Neural crest cell (in vitro differentiated cells): ENCODE measurements at regions not wholly inside any gene's neighbourhood (a gene's known extent, or its start where the extent isn't known, plus 50 kb on each side); places are given as distances from the start of the nearest gene placed in this dataset.
A peak's percentile ranks its signal among the peaks of the same experiment; 100 is the strongest.
"Not testable (repeated sequence)": the region's sequence is repeated elsewhere in the genome, so short reads cannot be mapped to it uniquely, and the experiment has no call there.

ENCODE experiments used
- DNase-seq: peaks from one replicate; pipeline ENCODE4 v3.0.0; 2021; ENCODE audit warnings: low read depth, mixed read lengths, low spot score
- H3K27ac Mint-ChIP-seq: one replicate; pipeline ENCODE4 v1.8.0; 2021; ENCODE audit warnings: mild to moderate bottlenecking, mixed read lengths; ENCODE audit not compliant: unreplicated experiment
- H3K27me3 Mint-ChIP-seq: 2 replicates; pipeline ENCODE4 v1.8.0; 2021; ENCODE audit warnings: low read depth, mild to moderate bottlenecking, mixed read lengths
- H3K36me3 Mint-ChIP-seq: 2 replicates; pipeline ENCODE4 v1.8.0; 2021; ENCODE audit warnings: low read depth, mild to moderate bottlenecking, mixed read lengths
- H3K4me1 Mint-ChIP-seq: 2 replicates; pipeline ENCODE4 v1.8.0; 2021; ENCODE audit warnings: mixed read lengths
- H3K4me3 Mint-ChIP-seq: one replicate; pipeline ENCODE4 v1.8.0; 2021; ENCODE audit warnings: mild to moderate bottlenecking, mixed read lengths
- H3K9me3 Mint-ChIP-seq: 2 replicates; pipeline ENCODE4 v1.8.0; 2021; ENCODE audit warnings: mixed read lengths
- TF ChIP-seq, protein P1 (sequence below): fragments of 200-600 bp; sonication (generic); conservative IDR thresholded peaks from 2 replicates; pipeline ENCODE4 v1.5.0; 2021; ENCODE audit warnings: antibody characterized with exemption, mild to moderate bottlenecking

DNA sequence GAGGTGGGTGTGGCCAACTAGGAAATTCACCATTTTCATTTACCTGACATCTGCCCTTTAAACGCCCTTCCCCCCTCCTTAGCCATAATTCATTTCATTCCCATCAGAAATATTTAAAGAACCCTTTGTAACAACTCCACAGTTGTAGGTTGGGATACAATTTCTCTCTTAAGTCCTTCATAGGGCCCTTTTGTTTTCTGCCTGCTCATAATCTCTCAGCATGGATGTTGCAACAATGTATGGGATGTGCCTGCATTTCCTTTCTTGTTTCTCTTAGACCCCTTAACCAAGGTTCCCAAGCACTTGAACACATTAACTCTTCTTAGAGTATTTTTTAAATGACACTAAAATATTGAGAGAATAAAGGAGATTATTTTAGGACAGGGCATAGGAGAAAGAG, 51.7 kb upstream of the MYO10 start:
- DNase-seq: no peak
- TF ChIP-seq, protein P1, sequence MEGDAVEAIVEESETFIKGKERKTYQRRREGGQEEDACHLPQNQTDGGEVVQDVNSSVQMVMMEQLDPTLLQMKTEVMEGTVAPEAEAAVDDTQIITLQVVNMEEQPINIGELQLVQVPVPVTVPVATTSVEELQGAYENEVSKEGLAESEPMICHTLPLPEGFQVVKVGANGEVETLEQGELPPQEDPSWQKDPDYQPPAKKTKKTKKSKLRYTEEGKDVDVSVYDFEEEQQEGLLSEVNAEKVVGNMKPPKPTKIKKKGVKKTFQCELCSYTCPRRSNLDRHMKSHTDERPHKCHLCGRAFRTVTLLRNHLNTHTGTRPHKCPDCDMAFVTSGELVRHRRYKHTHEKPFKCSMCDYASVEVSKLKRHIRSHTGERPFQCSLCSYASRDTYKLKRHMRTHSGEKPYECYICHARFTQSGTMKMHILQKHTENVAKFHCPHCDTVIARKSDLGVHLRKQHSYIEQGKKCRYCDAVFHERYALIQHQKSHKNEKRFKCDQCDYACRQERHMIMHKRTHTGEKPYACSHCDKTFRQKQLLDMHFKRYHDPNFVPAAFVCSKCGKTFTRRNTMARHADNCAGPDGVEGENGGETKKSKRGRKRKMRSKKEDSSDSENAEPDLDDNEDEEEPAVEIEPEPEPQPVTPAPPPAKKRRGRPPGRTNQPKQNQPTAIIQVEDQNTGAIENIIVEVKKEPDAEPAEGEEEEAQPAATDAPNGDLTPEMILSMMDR: no peak
- peaks cover 4% of the 10 kb centered on the region for H3K27me3 Mint-ChIP-seq
- no peak overlapping the region for H3K4me3 Mint-ChIP-seq
- H3K4me1 Mint-ChIP-seq: peaks cover 53% of the 10 kb centered on the region
- H3K36me3 Mint-ChIP-seq: peaks cover 8% of the 10 kb centered on the region
- no peak overlapping the region for H3K27ac Mint-ChIP-seq
- H3K9me3 Mint-ChIP-seq: no peaks in the 10 kb centered on the region

GRCh38 chr5:16990817-16991520, 54.9 kb upstream of the MYO10 start:
- not testable (repeated sequence) for H3K36me3 Mint-ChIP-seq, H3K27ac Mint-ChIP-seq, H3K27me3 Mint-ChIP-seq, DNase-seq, H3K4me3 Mint-ChIP-seq, H3K9me3 Mint-ChIP-seq
- peaks cover 62% of the 10 kb centered on the region for H3K4me1 Mint-ChIP-seq

DNA sequence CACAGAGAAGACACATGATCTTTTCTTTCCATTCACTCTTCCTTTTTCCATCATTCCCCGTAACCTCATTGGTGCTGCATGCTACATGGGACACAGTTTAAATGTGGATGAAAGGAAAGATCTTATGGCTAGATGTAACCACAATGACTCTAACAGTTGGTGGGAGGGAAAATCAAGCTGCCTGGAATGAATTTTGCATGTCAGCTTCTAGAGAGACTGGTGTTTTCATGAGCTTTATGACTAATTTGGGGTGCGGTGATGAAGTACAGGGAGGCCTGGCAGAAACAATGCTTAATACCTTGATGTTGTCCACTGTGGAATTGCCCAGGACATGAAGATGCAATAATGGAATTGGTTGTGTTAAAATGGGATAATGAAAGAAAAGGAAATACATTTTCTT, 55.9 kb upstream of the MYO10 start:
- Mint-ChIP-seq H3K4me1 (peaks cover 56% of the 10 kb centered on the region), H3K4me3 (peak overlapping the region; percentile 13), H3K27ac (peak overlapping the region; percentile 51), H3K9me3 (no peaks in the 10 kb centered on the region), H3K36me3 (peaks cover 4% of the 10 kb centered on the region), H3K27me3 (peaks cover 4% of the 10 kb centered on the region)
- DNase-seq: no peak
- TF ChIP-seq, protein P1: no peak

- DNase-seq: no peak
- Mint-ChIP-seq H3K4me3 (peak overlapping the region; percentile 13), H3K9me3 (no peaks in the 10 kb centered on the region), H3K27ac (peak overlapping the region; percentile 86), H3K36me3 (peaks cover 4% of the 10 kb centered on the region), H3K27me3 (peaks cover 4% of the 10 kb centered on the region), H3K4me1 (peaks cover 52% of the 10 kb centered on the region)
- TF ChIP-seq, protein P1: no peak
Observed at GRCh38 chr5:16992444-16992843, 56.4 kb upstream of the MYO10 start.

GRCh38 chr5:16994565-16994964, 58.5 kb upstream of the MYO10 start:
- peaks cover 4% of the 10 kb centered on the region for H3K36me3 Mint-ChIP-seq
- peak; percentile 18 for DNase-seq
- peaks cover 4% of the 10 kb centered on the region for H3K27me3 Mint-ChIP-seq
- TF ChIP-seq, protein P1: no peak
- H3K4me3 Mint-ChIP-seq: peak overlapping the region; percentile 38
- H3K9me3 Mint-ChIP-seq: no peaks in the 10 kb centered on the region
- no peak overlapping the region for H3K27ac Mint-ChIP-seq
- peaks cover 35% of the 10 kb centered on the region for H3K4me1 Mint-ChIP-seq

DNA sequence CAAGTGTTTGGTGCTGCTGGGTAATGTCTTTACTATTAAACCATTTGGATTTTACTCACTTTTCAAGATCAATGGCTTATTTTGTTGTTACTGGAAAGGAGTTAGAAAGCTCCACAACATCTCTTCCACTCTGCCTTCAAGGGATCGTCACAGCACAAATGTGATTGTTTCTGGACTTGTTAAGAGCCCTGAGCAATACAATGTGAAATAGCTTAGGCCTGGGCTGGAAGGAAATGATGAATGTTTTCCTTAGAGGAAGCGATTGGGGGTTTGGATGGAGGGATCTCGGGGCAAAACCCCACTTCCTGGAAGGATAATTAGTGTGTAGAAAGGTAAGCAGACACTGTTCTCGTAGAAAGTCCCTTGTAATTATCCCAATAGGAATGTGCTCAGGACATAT, 59.3 kb upstream of the MYO10 start:
- peaks cover 34% of the 10 kb centered on the region for H3K4me1 Mint-ChIP-seq
- no peak overlapping the region for H3K4me3 Mint-ChIP-seq
- H3K36me3 Mint-ChIP-seq: peaks cover 4% of the 10 kb centered on the region
- H3K27me3 Mint-ChIP-seq: peaks cover 4% of the 10 kb centered on the region
- TF ChIP-seq, protein P1: no peak
- no peak for DNase-seq
- no peaks in the 10 kb centered on the region for H3K9me3 Mint-ChIP-seq
- H3K27ac Mint-ChIP-seq: peak overlapping the region; percentile 75
